IMR-90 (cell line): ENCODE measurements at regions not wholly inside any gene's neighbourhood (a gene's known extent, or its start where the extent isn't known, plus 50 kb on each side); places are given as distances from the start of the nearest gene placed in this dataset.
"Not testable (repeated sequence)": the region's sequence is repeated elsewhere in the genome, so short reads cannot be mapped to it uniquely, and the experiment has no call there.

Source experiments
- ATAC-seq: fragments of 200-7000 bp; cut with Tn5 transposase; 2 replicates; pipeline ENCODE4 v1.9.1; 2020; ENCODE audit warnings: low read depth, mild to moderate bottlenecking, moderate library complexity
- BruUV-seq: library from RNA; stranded (reverse); fragments of 400-500 nt; replicated peaks from 2 replicates; lab custom pipeline; 2021; lab: Mats Ljungman, UMichigan
- CTCF ChIA-PET: fragments of 300-600 bp; formaldehyde crosslinking; extraction: SDS; loops from one replicate; lab custom pipeline; 2021; ENCODE audit warnings: antibody characterized with exemption; lab: Yijun Ruan, JAX
- POLR2A ChIA-PET: fragments of 300-600 bp; sonication (Branson Sonifier 250); formaldehyde crosslinking; loops from one replicate; lab custom pipeline; 2022; ENCODE audit warnings: antibody characterized with exemption; ENCODE audit not compliant: unreplicated experiment; lab: Charles Lee
- DNase-seq: peaks from one replicate; pipeline ENCODE4 v3.0.0; 2013
- H2AFZ ChIP-seq: replicated peaks from 2 replicates; pipeline ENCODE3; 2013; ENCODE audit warnings: low read length, mild to moderate bottlenecking; ENCODE audit not compliant: poor library complexity
- H2AK5ac ChIP-seq: 2 replicates; pipeline ENCODE4 v1.6.1; 2013; ENCODE audit warnings: low read depth, low read length, inconsistent platforms
- H2AK9ac ChIP-seq: replicated peaks from 2 replicates; pipeline ENCODE3; 2013; ENCODE audit warnings: mild to moderate bottlenecking, low read depth, low read length, moderate library complexity; ENCODE audit not compliant: poor library complexity
- H2BK120ac ChIP-seq: 2 replicates; pipeline ENCODE4 v1.6.1; 2013; ENCODE audit warnings: low read depth, low read length, inconsistent platforms
- H2BK15ac ChIP-seq: 3 replicates; pipeline ENCODE4 v1.6.1; 2013; ENCODE audit warnings: low read depth, low read length, inconsistent platforms
- H2BK20ac ChIP-seq: 2 replicates; pipeline ENCODE4 v1.6.1; 2013; ENCODE audit warnings: low read depth, mild to moderate bottlenecking, inconsistent platforms, low read length, moderate library complexity
- H2BK5ac ChIP-seq: 2 replicates; pipeline ENCODE4 v1.6.1; 2013; ENCODE audit warnings: mild to moderate bottlenecking, low read depth, low read length, inconsistent platforms; ENCODE audit not compliant: poor library complexity, severe bottlenecking
- H3K14ac ChIP-seq: replicated peaks from 2 replicates; pipeline ENCODE4 v1.6.1; 2013; ENCODE audit warnings: low read depth, low read length, inconsistent platforms
- H3K18ac ChIP-seq: 2 replicates; pipeline ENCODE4 v1.6.1; 2013; ENCODE audit warnings: low read depth, low read length, control low read depth
- H3K23ac ChIP-seq: 2 replicates; pipeline ENCODE4 v1.6.1; 2013; ENCODE audit warnings: low read depth, low read length, inconsistent platforms
- H3K27ac ChIP-seq: 2 replicates; pipeline ENCODE4 v1.5.1; 2013; ENCODE audit warnings: mild to moderate bottlenecking, control low read depth, low read length; ENCODE audit not compliant: insufficient read depth
- H3K27me3 ChIP-seq: 2 replicates; pipeline ENCODE4 v1.6.1; 2013; ENCODE audit warnings: low read length; ENCODE audit not compliant: control insufficient read depth, insufficient read depth
- H3K36me3 ChIP-seq: 2 replicates; pipeline ENCODE4 v1.6.1; 2013; ENCODE audit warnings: low read length, mixed read lengths; ENCODE audit not compliant: control insufficient read depth, insufficient read depth
- H3K4ac ChIP-seq: 2 replicates; pipeline ENCODE4 v1.6.1; 2013; ENCODE audit warnings: low read depth, low read length, inconsistent platforms
- H3K4me1 ChIP-seq: 2 replicates; pipeline ENCODE4 v1.6.1; 2013; ENCODE audit warnings: low read length, mixed read lengths; ENCODE audit not compliant: control insufficient read depth, insufficient read depth
- H3K4me2 ChIP-seq: 2 replicates; pipeline ENCODE4 v1.6.1; 2013; ENCODE audit warnings: low read depth, mild to moderate bottlenecking, control low read depth, low read length, moderate library complexity
- H3K4me3 ChIP-seq: 2 replicates; pipeline ENCODE4 v1.5.1; 2013; ENCODE audit warnings: low read depth, mild to moderate bottlenecking, control low read depth, low read length, moderate library complexity; ENCODE audit not compliant: insufficient read depth
- H3K56ac ChIP-seq: 2 replicates; pipeline ENCODE4 v1.6.1; 2013; ENCODE audit warnings: low read length, inconsistent platforms; ENCODE audit not compliant: insufficient read depth; ENCODE audit errors: extremely low read depth
- H3K79me1 ChIP-seq, 2 experiments: 2 replicates each; pipeline ENCODE4 v1.6.1; 2013; ENCODE audit warnings: low read length in 2 of 2, inconsistent platforms in 1 of 2, low read depth in 1 of 2
- H3K9ac ChIP-seq: 2 replicates; pipeline ENCODE4 v1.6.1; 2013; ENCODE audit warnings: low read depth, low read length, control low read depth
- H3K9me1 ChIP-seq: 2 replicates; pipeline ENCODE4 v1.6.1; 2013; ENCODE audit warnings: low read length, inconsistent platforms; ENCODE audit not compliant: insufficient read depth
- H3K9me3 ChIP-seq: 2 replicates; pipeline ENCODE4 v1.6.1; 2013; ENCODE audit warnings: low read length; ENCODE audit not compliant: control insufficient read depth, insufficient read depth
- H4K20me1 ChIP-seq: 2 replicates; pipeline ENCODE4 v1.6.1; 2013; ENCODE audit warnings: low read length, inconsistent platforms; ENCODE audit not compliant: insufficient read depth
- H4K5ac ChIP-seq: 2 replicates; pipeline ENCODE4 v1.6.1; 2013; ENCODE audit warnings: mild to moderate bottlenecking, low read depth, low read length, control low read depth
- H4K8ac ChIP-seq, 2 experiments: 2 replicates each; pipeline ENCODE4 v1.6.1; 2013; ENCODE audit warnings: low read depth in 2 of 2, low read length in 2 of 2, control low read depth in 1 of 2, inconsistent platforms in 1 of 2
- H4K91ac ChIP-seq: 2 replicates; pipeline ENCODE4 v1.6.1; 2013; ENCODE audit warnings: low read depth, low read length, inconsistent platforms; ENCODE audit not compliant: insufficient read depth
- WGBS, 2 experiments: methylation state at CpG; one replicate each; pipeline versions ENCODE4 v1.1.5 to v1.1.7; 2013; ENCODE audit warnings: missing lambda C conversion rate in 2 of 2; ENCODE audit not compliant: insufficient read length in 1 of 2; ENCODE audit errors: extremely low coverage in 2 of 2; 5-methylcytosine and 5-hydroxymethylcytosine counted together
- dilution Hi-C: fragments of 300-500 bp; cut with HindIII; formaldehyde crosslinking; loops from one replicate; pipeline ENCODE4 v1.14.3; 2018; ENCODE audit warnings: low sequenced_read_pairs; ENCODE audit not compliant: unreplicated experiment
- in situ Hi-C: fragments of 300-500 bp; cut with MboI; formaldehyde crosslinking; loops from 3 replicates; pipeline ENCODE4 v1.14.3; 2019; ENCODE audit warnings: low sequenced_read_pairs, inconsistent platforms, mixed read lengths
- intact Hi-C: fragments of 100-400 bp; cut with micrococcal nuclease; formaldehyde crosslinking; loops from 2 replicates; pipeline ENCODE4 v1.10.0; 2022

DNA sequence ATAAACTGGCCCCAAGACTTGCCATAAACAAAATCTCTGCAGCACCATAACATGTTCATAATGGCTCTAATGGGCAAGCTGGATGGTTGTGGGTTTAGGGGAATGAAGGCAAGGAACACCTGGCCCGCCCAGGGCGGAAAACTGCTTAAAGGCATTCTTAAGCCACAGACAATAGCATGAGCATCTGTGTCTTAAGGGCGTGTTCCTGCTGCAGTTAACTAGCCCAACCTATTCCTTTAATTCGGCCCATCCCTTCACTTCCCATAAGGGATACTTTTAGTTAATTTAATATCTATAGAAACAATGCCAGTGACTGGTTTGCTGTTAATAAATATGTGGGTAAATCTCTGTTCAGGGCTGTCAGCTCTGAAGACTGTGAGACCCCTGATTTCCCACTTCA is 97.7 kb downstream of the NDUFA12 start:
- H2BK15ac ChIP-seq, H2AK5ac ChIP-seq, H4K8ac ChIP-seq, H3K23ac ChIP-seq, H2AFZ ChIP-seq, BruUV-seq, in situ Hi-C loops, H3K56ac ChIP-seq, H3K4ac ChIP-seq, H3K36me3 ChIP-seq, H3K14ac ChIP-seq, H2AK9ac ChIP-seq, H3K4me3 ChIP-seq, H2BK120ac ChIP-seq, H4K5ac ChIP-seq, POLR2A ChIA-PET, H3K4me2 ChIP-seq, H3K4me1 ChIP-seq, ATAC-seq, H3K27me3 ChIP-seq, H4K20me1 ChIP-seq, H3K79me1 ChIP-seq, dilution Hi-C loops, CTCF ChIA-PET, H3K18ac ChIP-seq, H3K27ac ChIP-seq, H3K9me3 ChIP-seq, H3K9ac ChIP-seq, DNase-seq, H3K9me1 ChIP-seq, intact Hi-C loops, H2BK20ac ChIP-seq, H4K91ac ChIP-seq, H2BK5ac ChIP-seq: not testable (repeated sequence)
- WGBS, 2 experiments, result 60% methylated on average over 1 of the region's 4 CpGs; no CpG with 5 or more reads in 1 of the 2 experiments
